ENCODE measurements at regions not wholly inside any gene's neighbourhood (a gene's known extent, or its start where the extent isn't known, plus 50 kb on each side); places are given as distances from the start of the nearest gene placed in this dataset.

GRCh38 chr2:13669607-13670006, 952.9 kb downstream of the TRIB2 start:
- TF ChIP-seq CTCF (IDR thresholded peaks at IDR 0.05) (no peak), SIN3A (IDR thresholded peaks at IDR 0.05; ENCODE audit: borderline replicate concordance, insufficient read depth, low read depth, low read length) (no peak), POLR2AphosphoS5 (IDR thresholded peaks at IDR 0.05; ENCODE audit: low read depth, low read length) (no peak)

All from Panc1 (cell line).